Stimulated activated CD4-positive, alpha-beta T cell treated with anti-CD3 and anti-CD28 coated beads, Interleukin-15, amount 100 ng/mL, for 48 hours (primary cell): ENCODE measurements at regions not wholly inside any gene's neighbourhood (a gene's known extent, or its start where the extent isn't known, plus 50 kb on each side); places are given as distances from the start of the nearest gene placed in this dataset.
A peak's percentile ranks its signal among the peaks of the same experiment; 100 is the strongest.
"Not testable (repeated sequence)": the region's sequence is repeated elsewhere in the genome, so short reads cannot be mapped to it uniquely, and the experiment has no call there.

Experiments used
- DNase-seq, 2 donors: peaks; one replicate each; pipeline ENCODE4 v3.0.0-alpha.2; 2020; ENCODE audit warnings: low read depth in 2 of 2

DNA sequence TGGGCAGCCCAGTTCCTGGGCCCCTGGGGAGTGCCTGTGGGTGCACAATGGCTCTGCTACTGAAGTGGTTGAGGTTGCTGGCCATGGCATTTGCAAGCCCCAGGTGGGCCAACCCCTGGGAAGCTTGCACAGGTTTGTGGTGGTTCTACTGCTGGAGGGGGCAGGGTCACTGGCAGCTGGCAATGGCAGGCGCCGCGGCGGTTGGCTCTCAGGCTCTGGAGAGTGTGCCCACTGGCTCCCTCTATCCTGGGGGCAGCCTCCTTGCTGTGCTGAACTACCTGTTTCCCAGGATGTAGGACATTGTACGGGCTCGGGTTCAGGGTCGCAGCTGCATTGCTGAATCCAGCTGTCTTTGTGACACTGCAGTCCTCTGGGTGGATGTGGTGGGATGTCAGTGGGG lies 180.2 kb upstream of the HES1 start:
- no peak for DNase-seq

DNA sequence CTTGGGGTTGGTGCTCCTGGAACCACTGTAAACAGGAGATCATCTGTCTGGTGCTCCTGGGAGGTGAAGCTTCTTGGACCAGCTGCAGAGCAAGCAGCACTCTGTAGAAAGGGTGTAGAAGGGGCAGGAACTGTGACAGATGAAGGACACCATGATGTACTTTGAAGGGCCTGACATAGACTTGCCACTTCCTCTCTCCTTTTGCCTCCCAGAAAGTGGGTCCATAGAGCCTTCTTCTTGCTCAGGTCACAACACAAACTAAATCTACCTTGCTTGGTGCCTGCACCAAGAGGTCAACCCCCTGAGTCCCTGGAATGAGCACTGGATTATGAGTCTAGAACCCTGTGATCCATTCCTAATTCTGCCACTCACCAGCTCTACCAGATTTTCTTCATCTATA lies 176.1 kb upstream of the HES1 start:
- DNase-seq: no peak

DNA sequence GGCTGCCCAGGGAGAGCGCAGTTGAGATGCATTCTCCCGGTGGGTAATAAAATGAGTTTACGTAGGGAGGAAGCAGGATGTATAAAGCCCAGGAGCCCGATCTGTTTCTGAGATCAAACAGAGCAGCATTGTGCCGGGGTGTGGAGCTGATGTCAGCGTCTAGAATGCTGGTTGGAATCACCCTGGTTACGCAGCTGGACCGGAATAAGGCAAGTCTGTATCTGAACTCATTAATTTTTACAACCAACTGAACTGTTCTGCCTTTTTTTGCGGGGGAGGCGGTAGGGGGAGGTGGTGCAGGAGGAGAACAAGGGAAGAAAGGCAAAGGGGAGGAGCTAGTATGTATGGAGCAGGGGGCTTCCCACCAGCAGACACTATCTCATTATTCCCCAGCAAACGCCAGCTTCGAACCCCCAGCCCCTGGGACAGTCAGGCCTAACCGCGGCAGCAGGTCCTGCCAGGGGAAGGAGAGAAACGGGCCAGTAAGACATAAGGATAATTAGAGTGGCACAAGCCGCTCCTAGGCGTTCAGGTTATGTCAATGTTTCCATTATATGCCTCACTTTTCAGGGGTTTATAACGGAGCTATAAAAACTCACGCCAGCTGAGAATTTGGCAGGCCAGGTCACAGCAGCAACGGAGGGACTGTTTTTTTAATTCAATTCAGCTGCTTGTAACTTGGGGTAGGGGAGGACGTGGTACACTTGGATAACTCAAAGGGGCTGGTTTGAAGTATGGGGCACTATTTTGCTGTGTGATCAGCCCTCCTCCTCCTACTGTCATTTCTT lies 175.3 kb upstream of the HES1 start:
- DNase-seq: no peak

DNA sequence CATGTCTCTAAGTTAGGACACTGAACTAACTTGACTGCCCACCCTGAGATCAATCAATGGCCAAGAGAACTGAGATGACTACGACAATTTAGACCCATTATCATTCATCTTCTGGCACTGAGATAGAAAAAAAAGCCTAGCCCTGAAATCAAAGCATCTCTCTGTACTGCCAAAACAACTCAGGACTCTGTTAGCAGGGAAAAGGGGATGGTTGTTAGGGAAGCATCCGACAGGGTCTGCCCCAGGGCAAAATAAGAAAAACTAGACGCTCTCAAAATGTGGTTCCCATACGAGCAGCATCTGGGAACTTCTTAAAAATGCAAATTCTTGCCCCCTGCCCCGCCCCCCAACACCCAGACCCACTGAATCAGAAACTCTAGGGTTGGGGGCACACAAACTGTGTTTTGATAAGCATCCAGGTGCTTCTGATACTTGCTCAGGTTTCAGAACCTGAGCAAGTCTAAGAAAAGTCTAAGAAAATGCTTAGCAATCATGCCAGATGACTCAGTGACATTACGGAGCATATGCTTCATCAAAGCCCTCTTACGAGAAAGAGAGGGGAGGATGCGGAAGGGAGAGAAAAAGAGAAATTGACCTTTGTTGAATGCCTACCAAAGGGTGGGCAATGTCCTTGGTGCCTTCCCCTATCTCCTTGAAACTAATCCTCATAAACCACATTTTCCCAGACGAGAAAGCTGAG lies 172.8 kb upstream of the HES1 start:
- no peak for DNase-seq

DNA sequence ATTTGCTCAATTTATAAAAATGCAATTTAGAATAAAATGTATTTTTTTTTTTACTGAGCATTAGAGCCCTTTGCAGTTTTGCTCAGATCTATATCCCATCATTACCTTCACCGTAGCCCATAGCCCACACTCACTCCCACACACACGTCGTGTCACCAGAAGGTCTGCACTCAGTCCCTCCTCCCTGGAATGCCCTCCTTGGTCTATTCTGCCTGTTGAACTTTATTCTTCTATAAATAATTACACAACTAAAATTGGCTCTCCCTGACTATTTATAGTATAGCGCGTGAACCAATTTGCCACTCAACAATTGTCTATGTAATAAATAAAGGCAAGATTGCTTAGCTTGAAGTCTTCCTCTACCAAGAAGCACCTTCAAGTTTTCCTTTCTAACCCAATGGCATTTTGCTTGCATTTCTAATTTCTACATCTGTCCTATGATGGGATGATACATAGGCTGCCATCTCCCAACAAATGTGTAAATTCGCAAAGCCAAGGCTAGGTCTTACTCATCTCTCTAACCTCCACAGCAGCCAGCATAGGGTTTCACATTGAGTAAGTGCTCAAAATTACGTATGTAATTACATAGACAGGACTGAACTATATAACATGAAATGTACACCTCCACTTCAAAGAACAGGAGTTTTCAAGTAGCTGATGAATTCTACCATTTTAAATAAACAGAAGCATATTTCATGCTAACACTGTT lies 172.0 kb upstream of the HES1 start:
- peak in 1 of 2 donors; percentile 18 for DNase-seq

DNA sequence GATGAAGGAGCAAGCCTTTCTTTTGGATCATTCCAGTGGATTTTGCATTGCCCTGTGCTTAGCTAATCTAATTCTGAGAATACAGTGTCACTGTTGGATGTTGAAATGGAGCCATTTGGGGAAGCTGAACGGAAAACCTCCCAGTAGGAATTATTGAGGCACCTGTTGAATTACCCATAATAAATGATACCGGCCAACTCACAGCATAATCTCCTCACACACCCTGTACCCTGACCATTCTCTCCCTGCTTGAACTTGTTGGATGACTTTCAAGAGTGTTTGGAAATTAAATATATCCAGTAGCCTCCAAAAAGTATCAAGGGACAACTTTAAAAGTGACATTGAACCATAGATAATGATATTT lies 171.4 kb upstream of the HES1 start:
- no peak for DNase-seq

DNA sequence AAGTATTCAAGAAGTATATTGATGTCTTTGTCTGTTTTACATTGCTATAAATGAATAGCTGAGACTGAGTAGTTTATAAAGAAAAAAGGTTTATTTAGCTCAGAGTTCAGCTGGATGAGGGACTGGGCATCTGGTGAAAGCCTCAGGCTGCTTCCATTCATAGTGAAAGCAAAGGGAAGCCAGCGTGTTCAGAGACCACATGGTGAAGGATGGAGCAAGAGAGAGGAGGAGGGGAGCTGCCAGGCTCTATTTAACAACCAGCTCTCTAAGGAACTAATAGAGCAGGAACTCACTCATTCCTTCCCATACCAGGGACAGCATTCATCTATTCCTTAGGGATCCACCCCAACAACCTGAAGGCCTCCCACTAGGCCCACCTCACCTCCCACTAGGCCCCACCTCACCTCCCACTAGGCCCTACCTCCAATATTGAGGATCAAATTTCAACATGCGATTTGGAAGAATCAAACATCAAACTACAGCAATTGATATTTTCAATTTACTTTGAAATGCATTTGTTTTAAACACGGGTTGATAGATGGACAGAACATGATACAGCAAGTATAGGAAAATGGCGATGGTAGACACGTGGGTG lies 167.5 kb upstream of the HES1 start:
- DNase-seq: no peak

DNA sequence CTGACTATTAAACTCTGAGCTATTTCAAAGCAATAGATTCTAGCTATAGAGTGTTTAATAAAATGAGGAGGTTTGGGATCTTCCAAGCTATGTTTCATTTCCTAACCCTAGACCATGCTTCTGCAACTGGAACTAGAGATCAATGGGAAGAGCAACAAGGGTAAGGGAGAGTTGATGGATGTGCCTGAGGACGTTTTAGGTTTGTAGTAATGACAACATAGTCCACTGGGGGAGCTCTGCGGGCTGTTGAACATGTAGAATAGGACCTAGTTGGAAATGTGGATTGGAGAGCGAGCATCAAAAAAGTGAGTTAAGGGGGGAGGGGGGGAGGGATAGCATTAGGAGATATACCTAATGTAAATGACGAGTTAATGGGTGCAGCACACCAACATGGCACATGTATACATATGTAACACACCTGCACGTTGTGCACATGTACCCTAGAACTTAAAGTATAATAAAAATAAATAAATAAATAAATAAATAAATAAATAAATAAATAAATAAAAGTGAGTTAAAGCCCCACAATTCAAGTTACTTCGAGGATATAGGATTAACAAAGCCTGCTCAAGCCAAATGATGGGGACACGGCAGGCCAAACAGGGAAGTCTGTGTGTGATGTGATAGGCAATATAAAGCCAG lies 165.7 kb upstream of the HES1 start:
- DNase-seq: not testable (repeated sequence)

DNA sequence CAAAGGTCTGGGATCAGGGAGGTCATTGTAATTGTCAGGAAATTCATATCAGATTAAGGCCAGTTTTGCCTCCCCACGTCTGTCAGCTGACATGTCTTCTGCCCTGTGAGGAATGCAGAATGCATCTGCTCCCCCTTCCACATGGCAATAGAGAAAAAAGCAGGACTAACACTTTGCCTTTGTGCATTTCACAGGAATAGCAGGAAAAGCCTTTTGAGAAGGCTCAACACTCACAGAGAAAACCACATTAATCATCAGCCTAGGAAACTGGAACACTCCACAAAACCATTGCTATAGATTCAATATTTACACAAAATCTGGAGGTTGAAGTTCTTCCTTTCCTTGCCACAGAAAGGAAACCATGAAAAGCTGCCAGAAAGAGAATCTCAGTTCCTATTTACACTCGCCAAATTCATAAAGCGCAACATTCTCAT lies 165.2 kb upstream of the HES1 start:
- no peak for DNase-seq

DNA sequence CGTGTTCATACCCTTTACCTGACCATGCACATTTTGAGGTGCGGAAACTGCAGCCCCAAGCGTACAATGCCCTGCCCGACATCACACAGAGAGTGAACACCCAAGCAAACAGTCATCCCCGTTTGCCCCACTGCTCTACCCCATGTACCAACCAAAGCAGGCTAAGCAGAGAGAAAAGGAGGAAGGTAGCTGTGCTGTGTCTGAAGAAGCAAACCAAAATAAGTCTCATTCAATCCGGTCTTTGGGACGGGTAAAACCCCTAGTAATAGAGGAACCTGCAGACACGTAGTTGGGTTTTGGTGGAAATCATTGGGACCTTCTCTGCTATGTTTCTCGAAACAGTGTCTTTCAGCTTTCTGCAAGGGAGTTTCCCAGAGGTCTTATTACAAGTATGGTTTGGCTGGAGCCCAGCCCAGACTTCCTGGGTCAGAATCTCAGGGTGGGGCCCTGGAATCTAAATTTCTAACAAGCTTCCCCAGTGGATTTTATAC lies 164.6 kb upstream of the HES1 start:
- DNase-seq: no peak

DNA sequence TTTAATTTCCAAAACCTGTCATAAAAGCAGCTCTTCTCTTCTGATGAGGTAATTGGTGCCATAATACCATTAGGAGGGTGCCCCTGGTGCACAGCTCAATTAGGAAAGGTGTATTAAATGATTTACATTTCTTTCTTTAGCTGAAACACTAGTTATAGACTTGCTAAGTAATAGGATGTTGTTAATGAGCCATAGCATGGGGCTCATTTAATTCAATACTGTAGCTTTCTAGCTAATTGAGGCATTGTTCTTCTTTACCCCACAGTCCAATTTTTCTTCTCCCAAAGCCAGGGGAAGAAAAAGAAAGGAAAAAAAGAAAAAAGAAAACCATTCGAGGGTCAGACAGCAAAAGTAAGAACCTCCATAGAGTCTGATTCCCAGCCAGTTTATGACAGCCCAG lies 164.0 kb upstream of the HES1 start:
- no peak for DNase-seq

DNA sequence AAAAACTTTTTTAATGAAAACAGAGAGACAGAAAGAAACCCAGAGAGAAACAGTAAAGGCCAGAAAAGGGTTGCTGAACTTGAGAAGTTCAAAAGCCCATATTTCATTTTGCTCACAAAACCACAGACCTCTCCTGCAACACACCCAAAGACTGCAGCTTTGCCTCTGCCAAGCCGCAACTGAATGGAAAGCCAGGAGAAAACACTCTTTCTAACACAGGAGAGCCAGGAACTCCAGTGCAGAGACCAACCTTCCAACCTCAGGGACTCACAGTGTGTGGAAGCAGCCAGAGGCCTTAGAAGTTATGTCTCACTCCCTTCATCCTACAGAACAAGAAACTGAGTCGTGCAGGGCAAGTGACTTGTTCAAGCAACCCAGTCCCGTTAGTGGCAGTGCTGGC lies 163.1 kb upstream of the HES1 start:
- DNase-seq: no peak

DNA sequence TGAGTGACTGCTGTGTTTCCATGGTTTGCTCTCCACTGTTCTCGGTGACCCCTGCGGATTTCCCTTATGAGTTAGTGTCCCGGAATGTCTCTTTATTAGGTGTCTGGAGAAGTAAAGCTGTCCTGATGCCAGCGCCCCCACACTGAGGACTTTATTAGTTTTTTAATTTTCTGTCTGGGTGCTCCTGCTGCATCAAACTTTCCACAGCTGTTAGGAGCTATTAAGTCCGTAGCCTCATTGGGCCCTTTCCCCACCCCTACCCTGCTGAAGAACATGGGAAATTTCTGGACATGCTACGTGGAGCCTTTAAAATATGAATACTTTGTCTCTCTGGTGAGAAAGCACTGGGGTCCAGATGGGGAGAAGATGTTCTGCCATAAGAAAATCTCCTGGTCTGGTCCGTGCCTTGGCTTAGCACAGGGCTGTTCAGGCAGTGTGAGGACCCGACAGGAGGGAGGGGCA lies 161.7 kb upstream of the HES1 start:
- DNase-seq: no peak

DNA sequence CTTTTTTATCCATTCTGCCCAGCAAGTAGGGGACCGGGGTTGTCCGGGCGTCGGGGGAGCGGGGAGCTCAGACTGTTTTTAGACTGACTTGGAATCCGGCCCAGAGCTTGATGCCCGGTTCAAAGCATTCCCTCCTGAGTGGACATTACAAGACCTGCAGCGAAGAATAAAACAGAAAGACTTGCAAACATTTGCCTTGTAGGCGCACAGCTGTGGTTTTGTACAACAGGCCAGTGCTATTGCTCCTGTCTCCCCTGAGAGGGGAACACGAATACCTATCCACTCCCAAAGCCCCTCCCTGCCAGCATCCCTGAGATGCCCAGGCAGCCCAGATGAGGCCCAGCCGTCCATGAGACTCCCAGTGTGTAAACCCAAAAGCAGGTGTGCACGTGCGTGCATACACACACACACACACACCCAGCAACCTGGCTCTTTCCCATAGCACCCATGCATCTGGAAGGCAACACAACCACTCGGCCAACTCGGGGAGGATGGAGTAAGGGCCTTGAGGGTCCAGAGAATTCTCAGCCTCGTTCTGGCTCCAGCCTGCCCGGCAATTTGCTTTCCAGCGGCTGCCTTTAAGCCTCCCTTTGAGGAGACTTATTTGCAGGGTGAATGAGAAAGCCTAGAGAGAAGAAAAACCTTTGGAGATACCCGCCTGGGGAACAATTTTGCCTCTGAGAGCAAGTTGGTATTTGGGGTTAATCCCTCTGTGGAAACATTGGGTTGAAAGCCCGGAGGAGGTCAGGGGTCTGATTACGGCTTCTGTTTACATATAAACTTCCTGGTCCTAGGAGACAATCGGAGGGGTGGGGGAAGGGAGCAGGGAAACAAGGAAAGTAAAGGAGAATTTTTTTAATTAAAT lies 161.0 kb upstream of the HES1 start:
- no peak for DNase-seq

DNA sequence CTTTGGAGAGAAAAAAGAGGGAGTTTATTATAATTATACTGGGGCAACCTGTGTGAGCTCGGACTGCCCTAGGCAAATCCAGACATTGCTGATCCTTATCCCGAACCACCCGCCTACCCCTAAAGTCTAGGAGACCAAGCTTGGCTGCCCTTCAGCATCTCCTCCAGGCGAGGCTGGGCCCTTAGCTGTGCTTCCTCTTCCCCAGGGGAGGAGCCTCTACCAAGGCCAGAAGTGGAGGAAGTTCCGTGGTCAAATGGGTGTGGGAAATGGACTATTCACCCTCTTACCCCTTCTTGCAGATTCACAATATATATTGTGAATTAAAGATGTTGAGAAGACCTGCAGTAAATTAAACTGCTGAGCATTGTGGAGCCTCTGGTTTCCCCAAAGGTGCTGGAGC lies 158.3 kb upstream of the HES1 start:
- DNase-seq: no peak

DNA sequence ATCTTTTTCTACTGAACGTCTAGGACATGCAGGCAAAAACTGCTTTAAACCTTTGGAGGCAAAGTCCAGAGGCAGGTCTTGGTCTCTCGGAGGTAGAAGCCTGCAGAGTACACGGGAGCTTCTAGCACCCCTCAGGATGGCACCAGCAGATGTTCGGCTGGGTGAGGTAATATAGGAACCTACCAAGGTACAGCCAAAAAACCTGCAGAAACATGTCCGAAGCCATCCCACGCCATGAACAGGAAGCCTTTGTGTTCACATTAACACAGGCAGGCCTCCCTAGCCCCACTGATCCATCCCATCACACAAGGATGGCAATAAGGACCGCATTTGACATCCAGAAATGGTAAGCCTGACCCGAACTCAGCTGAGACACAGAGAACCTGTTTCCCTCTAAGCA lies 157.9 kb upstream of the HES1 start:
- no peak for DNase-seq

DNA sequence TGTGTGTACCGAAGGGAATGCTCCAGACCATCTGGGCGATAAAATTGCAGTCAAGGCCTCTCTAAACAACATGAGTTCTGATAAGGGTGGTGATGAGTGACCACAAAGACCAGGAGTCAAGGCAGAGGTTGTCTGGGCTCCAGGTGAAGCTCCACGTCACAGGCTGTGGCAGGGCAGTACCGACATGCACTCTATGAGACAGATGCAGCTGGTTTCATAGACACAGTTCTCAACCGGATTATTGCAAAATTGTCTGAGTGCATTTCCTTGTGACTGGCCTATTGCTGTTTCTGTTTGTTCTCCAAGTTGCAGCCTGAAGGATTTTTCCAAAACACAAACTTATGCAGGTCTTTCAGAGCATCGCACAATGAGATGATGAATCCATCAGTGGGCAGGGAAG lies 157.5 kb upstream of the HES1 start:
- DNase-seq: no peak

DNA sequence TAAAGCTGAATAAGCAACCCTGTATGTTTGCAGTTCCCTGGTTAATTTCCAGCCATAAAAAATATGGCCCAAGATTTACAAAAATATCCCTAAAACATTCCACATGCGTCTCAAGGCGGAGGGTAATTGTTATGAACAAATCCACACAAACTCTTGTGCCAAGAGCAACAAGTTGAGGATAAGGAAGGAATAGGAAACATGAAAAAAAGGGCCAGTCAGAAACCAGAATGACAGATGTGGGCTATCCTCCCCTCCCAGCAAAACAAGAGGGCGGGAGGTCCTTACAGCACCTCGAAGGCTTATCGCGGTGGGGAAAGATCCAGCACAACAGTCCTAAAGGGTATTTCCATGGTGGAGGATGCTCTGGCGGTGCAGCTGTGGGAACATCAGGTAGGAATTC lies 155.6 kb upstream of the HES1 start:
- no peak for DNase-seq

DNA sequence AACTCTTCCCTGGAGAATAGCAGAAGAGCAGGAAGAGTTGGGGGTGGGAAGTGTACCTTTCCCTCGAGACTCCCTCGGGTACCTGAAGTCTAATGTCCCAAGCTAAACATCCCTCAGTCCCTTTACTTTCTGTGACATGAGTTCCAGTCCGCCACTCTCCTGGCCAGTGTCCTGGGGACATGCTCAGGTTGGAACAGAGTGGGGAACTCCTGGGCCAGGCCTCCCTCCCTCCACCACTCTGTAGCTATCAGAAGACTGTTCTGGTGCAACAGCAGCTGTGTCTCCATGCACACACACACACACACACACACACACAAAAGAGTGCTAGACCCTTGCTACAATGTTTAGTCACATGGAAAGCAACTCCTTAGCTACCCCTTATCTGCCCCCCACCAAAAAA lies 155.0 kb upstream of the HES1 start:
- no peak for DNase-seq

DNA sequence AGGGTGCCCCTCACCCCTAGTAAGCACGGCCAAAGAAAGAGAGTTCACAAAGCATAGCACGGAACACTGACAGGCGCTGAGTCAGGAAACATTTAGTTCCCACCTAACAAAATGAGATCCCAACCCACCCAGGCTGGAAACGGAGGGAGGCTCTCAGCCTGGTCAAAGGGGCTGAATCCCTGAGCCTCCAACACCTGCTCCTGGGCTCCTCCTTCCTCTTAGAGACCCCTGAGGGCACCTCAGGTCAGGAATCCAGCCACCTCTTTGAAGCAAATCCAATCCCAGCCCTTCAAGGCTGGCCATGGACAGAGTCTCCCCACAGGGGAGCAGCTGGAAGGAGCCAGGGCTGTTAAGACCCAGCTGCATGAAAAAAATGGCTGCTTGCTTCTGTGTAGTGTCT lies 154.4 kb upstream of the HES1 start:
- DNase-seq: no peak

DNA sequence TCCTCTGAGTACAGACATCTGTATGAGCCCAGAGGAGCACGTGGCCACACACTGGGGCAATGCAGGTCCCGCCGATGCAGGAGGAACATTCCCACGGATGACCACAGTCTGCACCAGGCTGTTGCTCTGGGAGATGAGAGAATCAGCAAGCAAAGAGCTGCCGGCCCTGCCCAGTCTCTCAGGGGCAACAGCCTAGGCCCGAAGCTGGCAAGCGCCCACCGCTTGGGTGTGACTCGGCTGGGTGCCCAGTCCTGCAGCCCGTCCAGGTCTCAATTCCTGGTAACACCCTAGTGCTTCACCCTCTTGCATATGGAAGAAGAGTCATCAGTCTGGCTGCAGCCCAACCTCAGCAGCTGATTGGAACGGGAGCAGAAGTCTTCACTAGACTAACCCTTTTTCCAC lies 153.7 kb upstream of the HES1 start:
- DNase-seq: no peak
